Mucosa of descending colon (tissue), 3 donors: ENCODE measurements at regions not wholly inside any gene's neighbourhood (a gene's known extent, or its start where the extent isn't known, plus 50 kb on each side); places are given as distances from the start of the nearest gene placed in this dataset.

Experiments
- ATAC-seq: fragments of 200-7000 bp; cut with Tn5 transposase; one replicate; pipeline ENCODE4 v1.9.1; 2020; ENCODE audit warnings: mild to moderate bottlenecking, moderate library complexity
- DNase-seq, 3 donors: peaks; one replicate each; pipeline ENCODE4 v3.0.0-alpha.2; 2020
- H3K36me3 ChIP-seq: fragments of 200-600 bp; one replicate; pipeline ENCODE4 v1.8.0; 2021; ENCODE audit warnings: low read depth, mild to moderate bottlenecking
- H3K4me1 ChIP-seq: fragments of 200-600 bp; one replicate; pipeline ENCODE4 v1.8.0; 2021; ENCODE audit warnings: low read depth, mild to moderate bottlenecking
- H3K4me3 ChIP-seq: fragments of 200-600 bp; one replicate; pipeline ENCODE4 v1.8.0; 2021; ENCODE audit warnings: mild to moderate bottlenecking
- H3K9me3 ChIP-seq: fragments of 200-600 bp; one replicate; pipeline ENCODE4 v1.8.0; 2021; ENCODE audit warnings: mild to moderate bottlenecking
- CTCF ChIP-seq: fragments of 200-600 bp; IDR thresholded peaks from one replicate; pipeline ENCODE4 v1.8.0; 2022; ENCODE audit warnings: antibody characterized with exemption, mild to moderate bottlenecking
- intact Hi-C, 2 donors: fragments of 100-400 bp; cut with DNase I in 1 of 2; cut with micrococcal nuclease in 1 of 2; formaldehyde crosslinking; loops; one replicate each; pipeline versions ENCODE4 v1.11.0 to v1.11.1; 2022; cut with DNase I, micrococcal nuclease
- donor health status: DM: no; HTN: no; CAD: no; lungs with moderate emphysema.
- donor health status: DM: no; HTN: no; CAD: no.
- donor health status: DM: no; HTN: yes; CAD: no.

GRCh38 chr15:39361497-39361896 is 219.4 kb upstream of the THBS1 start:
- no peak for ATAC-seq
- Histone ChIP-seq H3K4me1 (peaks cover 8% of the 10 kb centered on the region), H3K36me3 (no peaks in the 10 kb centered on the region), H3K4me3 (no peak overlapping the region), H3K9me3 (no peaks in the 10 kb centered on the region)
- TF ChIP-seq CTCF = no peak
- intact Hi-C loops = no loop called here
- no peak for DNase-seq

- Histone ChIP-seq H3K36me3 (no peaks in the 10 kb centered on the region), H3K9me3 (no peaks in the 10 kb centered on the region), H3K4me3 (no peak overlapping the region), H3K4me1 (peaks cover 2% of the 10 kb centered on the region)
- intact Hi-C loops = no loop called here
- ATAC-seq (no peak), DNase-seq (no peak)
- no peak for TF ChIP-seq CTCF
Observed at GRCh38 chr15:39362821-39363561, 217.9 kb upstream of the THBS1 start.

GRCh38 chr15:39363761-39364586 is 216.9 kb upstream of the THBS1 start:
- H3K4me1 ChIP-seq = no peaks in the 10 kb centered on the region
- no peak for TF ChIP-seq CTCF
- no peaks in the 10 kb centered on the region for H3K9me3 ChIP-seq
- ATAC-seq = no peak
- intact Hi-C loops = no loop called here
- DNase-seq = no peak
- no peak overlapping the region for H3K4me3 ChIP-seq
- H3K36me3 ChIP-seq = no peaks in the 10 kb centered on the region

GRCh38 chr15:39364721-39365120 is 216.2 kb upstream of the THBS1 start:
- TF ChIP-seq CTCF = no peak
- Histone ChIP-seq H3K4me1 (no peaks in the 10 kb centered on the region), H3K36me3 (no peaks in the 10 kb centered on the region), H3K9me3 (peaks cover 2% of the 10 kb centered on the region), H3K4me3 (no peak overlapping the region)
- ATAC-seq (no peak), DNase-seq (no peak)
- intact Hi-C loops = no loop called here

- no peak for DNase-seq
- Histone ChIP-seq H3K36me3 (no peaks in the 10 kb centered on the region), H3K9me3 (peaks cover 5% of the 10 kb centered on the region), H3K4me3 (no peak overlapping the region), H3K4me1 (no peaks in the 10 kb centered on the region)
- no peak for TF ChIP-seq CTCF
- intact Hi-C loops = no loop called here
- ATAC-seq = peak; percentile 51
Observed at GRCh38 chr15:39365161-39365560, 215.7 kb upstream of the THBS1 start.
